GM18508 (cell line): ENCODE measurements at regions not wholly inside any gene's neighbourhood (a gene's known extent, or its start where the extent isn't known, plus 50 kb on each side); places are given as distances from the start of the nearest gene placed in this dataset.
"Not testable (repeated sequence)": the region's sequence is repeated elsewhere in the genome, so short reads cannot be mapped to it uniquely, and the experiment has no call there.

Experiments
- ATAC-seq: cut with Tn5 transposase; IDR thresholded peaks from one replicate; pipeline ENCODE4 v1.9.1; 2021; ENCODE audit warnings: moderate number of reproducible peaks; ENCODE audit not compliant: insufficient read depth, unreplicated experiment

- no peak for ATAC-seq
Observed at GRCh38 chr3:157595259-157595658, 92.0 kb upstream of the VEPH1 start.

DNA sequence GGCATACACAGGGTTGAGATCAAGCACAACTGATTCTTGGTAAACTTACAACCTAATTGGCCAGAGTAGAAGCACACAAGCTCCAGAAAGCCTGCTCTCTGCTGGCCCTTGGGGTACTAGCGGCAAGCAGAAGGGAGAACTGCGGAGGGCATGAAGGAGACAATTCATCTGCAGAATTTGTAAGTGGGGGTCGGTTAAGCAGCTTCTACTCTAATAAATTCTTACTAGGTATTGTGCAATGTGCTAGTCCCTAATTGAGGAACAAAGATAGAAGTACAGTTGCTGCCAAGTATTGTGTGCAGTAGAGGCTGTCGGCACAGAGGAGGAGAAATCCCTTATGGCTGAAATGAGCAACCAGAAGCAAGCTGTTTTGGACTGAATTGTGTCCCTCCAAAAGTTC lies 91.2 kb upstream of the VEPH1 start:
- ATAC-seq: no peak

DNA sequence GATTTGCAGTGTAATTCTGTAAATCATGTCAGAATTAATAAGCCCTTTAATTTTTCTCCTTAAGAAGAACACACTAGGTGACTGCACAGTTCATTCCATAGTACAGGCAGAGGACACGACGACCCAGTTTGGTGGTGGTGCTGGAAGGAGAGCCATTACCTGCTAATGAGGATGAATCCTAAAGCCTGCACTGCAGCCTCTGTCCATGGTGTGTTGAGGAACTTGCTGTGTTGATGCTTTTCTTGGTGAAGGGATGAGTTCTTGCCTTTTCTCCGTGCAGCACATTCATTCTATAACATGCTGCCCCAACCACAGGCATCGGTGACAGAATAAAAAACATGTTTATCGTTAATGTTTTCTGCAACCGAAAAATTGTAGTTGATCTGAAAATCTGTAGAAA lies 89.6 kb upstream of the VEPH1 start:
- no peak for ATAC-seq

- ATAC-seq: no peak
Observed at GRCh38 chr3:157590273-157590672, 87.1 kb upstream of the VEPH1 start.

DNA sequence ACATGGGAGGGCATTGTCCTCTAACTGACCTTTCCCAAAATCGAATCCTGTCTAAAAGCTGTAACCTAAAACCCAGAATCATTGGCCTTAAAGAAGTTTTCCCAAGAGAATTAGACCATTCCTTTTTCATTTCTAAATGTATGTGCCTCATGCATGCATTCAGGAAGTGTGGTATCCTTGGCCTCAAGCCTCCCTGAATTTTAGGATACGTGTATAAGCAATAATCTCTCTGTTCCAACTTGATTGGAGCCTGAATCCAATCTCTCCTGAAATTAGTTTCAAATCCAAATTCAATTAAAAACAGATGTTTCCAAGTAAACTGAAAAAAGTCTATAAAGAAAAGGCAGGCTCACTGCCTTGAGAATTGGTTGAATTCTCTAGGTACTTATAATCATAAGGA lies 86.0 kb upstream of the VEPH1 start:
- ATAC-seq: no peak

DNA sequence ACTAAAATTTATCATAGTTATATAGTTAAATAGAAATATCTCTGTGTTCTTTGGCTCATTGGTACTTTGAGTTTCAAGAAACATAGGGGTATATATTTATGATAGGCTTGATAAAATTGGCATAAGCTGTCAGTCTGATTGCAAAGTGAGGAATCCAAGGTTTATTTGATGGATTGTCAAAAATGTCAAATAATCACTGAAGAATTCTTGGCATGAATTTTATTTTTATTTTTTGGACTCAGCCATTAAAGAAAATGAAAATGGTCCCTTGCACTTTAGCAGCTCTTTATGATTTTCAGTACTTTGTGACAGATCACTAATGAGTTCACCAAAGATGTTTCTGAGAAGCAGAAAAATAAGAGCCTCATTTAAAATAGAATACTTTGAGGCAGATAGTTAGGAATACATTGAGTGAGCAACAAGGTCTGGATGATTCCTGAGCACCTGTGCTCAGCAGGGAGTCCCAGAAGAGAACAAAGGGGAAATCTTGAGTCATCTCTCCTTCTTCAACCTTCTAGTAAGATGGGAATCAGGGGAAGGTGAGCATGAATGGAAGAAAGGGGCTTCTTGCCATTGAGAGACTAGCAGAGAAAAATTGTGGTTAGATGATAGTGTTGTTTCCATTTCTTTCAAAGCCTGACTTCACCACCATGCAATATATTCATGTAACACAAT lies 85.3 kb upstream of the VEPH1 start:
- no peak for ATAC-seq

DNA sequence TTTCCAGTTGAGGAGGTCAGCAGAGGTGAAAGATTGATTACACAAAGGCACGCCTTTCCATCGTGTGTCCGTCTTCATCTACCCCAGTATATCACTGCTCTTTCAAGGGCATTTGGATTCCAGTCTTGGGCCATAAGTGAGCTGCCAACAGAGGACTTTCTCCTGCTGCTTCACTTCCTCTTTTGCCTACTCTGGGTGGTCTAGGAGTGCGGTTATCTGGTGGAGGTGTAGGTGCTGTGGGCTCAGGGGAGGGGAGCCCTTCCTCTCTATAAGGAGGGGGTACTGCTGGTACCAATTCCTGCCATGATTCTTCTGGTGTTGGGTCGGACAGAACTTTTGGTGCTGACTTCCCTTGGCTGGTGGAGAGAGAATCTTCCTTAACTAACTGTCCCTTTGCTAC lies 83.1 kb upstream of the VEPH1 start:
- no peak for ATAC-seq

DNA sequence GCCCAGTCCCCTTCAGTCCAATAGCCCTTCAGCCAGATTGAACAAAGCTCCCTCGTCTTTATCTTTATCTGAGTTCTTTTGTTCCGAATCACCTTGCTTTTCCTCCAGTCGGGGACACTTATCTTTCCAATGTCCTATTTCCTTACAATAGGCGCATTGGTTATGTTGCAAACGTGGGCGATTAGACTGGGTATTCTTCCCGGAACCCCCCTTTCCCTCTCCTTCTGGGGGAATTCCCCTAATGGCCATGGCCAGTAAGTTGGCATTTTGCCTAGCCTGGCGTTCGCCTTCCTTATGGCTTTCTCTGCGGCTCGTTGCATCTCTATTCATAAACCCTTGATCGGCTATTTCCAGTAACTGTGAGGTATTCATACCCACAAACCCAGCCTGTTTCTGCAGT lies 82.2 kb upstream of the VEPH1 start:
- no peak for ATAC-seq

GRCh38 chr3:157582637-157582973 lies 79.4 kb upstream of the VEPH1 start:
- ATAC-seq: no peak

DNA sequence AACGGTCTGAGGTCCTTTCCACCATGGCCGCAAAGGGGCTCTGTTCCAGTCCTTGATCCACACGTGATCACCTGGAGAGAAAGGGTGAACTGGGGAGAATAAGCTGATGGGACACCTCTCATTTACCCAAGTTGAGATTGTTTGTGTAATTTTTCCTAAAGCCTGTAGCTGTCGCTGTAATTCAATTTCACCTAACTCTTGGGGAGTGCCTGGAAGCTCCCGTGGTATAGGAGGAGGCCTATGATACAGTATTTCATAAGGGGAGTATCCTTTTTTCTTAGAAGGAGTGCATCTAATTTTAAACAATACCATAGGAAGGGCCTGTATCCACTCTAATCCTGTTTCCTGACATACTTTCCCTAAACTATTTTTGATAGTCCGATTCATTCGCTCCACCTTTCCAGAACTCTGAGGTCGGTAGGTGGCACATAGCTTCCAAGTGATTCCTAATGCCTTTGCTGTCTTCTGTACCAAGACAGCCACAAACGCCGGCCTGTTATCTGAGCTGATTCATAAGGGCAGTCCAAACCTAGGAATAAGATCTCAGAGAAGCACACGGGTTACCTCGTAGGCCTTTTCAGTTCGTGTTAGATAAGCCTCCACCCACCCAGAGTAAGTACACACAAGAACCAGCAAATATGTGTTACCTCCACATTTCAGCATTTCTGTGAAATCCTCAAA lies 78.9 kb upstream of the VEPH1 start:
- not testable (repeated sequence) for ATAC-seq

DNA sequence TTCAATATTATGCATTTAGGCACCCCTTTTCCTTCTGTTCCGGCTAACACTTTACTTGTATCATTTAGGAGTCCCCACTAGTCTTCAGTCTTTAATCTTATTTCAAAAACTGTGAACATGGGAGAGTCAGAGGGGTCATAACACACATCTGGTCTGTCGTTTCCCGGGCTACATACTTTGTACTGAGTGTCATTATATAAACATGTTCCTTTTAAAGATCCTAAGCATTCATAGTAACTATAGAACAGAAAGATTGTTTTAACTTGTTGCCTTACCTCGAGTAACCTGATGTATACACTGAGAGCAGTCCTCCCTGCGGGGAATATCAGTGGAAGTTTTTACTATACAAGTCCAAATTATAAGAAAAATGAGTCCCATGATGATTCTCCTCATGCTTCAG lies 78.2 kb upstream of the VEPH1 start:
- ATAC-seq: no peak

DNA sequence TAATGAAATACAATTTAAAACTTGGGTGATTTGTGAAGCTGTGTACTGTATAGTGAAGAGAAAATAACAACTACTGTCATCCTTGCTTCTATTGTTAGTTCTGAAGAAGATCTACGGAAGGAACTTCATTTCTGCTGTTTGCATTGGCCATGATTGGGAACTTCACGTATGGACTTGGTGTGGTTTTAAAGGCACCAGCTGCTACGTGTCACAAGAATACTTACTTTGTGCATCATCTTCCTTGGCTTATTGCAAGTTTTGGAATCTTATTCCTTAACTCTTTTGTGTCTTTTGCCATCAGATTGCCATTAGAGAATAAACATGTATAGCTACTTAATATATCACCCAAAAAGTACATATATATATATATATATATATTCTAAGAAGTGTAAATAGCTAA lies 75.0 kb upstream of the VEPH1 start:
- ATAC-seq: no peak

DNA sequence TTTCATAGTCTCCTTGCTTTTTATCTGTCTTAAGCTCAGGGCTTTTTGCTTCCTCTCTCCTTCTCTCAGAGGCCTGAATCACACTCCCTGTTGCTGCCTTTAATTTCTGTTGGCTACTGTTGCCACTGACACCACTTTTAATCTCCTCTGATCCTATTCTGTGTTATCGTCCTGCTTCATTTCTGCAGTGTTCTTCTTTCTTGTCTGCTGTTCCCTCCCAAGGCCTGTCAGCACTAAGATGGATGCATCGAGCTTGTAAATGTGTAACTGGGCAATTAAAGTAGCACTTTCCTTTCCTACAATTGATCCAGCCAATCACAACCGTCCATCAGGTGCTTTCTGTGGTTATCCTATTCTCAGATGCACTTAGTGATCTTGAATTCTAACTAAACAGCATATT lies 71.3 kb upstream of the VEPH1 start:
- ATAC-seq: no peak

DNA sequence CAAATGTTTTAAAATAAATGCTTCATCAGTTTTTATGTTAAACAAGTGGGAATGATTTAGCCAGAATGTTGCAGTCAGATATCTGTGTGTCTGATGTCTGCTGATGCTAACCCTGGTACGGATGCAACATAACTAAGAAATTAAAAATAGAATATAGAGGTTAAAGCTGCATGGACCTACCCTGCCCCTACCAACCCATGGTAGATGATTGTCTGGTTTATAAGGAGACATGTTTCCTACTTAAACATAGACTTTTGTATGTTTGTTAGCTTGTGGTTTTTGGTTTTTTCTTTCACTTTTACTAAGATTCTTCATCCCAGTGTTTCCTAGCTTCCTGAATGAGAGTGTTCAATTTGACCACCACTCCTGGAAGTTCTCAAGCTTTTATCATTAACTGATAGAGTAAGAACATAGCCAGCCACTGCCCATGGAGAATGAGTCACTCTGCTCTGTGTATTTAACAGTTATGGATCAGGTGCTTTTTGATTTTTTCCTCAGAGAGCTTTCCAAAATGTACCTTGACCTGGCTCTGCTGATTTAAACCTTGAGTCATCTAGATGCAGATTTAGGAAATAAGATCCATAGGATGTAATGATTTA lies 70.7 kb upstream of the VEPH1 start:
- no peak for ATAC-seq

GRCh38 chr3:157573281-157573680 lies 70.1 kb upstream of the VEPH1 start:
- no peak for ATAC-seq

GRCh38 chr3:157572559-157573270 lies 69.5 kb upstream of the VEPH1 start:
- ATAC-seq: no peak

GRCh38 chr3:157566596-157566995 lies 63.4 kb upstream of the VEPH1 start:
- no peak for ATAC-seq

- ATAC-seq: no peak
Observed at GRCh38 chr3:157559401-157559800, 56.2 kb upstream of the VEPH1 start.
